Fibroblast of mammary gland (primary cell): ENCODE measurements at regions not wholly inside any gene's neighbourhood (a gene's known extent, or its start where the extent isn't known, plus 50 kb on each side); places are given as distances from the start of the nearest gene placed in this dataset.
"Not testable (repeated sequence)": the region's sequence is repeated elsewhere in the genome, so short reads cannot be mapped to it uniquely, and the experiment has no call there.

ENCODE experiments used
- DNase-seq: peaks from one replicate; pipeline ENCODE4 v3.0.0-alpha.2; 2010; ENCODE audit warnings: low read depth
- H3K4me3 ChIP-seq: 2 replicates; pipeline ENCODE4 v1.5.1; 2011; ENCODE audit warnings: low read depth, mild to moderate bottlenecking, low read length, moderate library complexity; ENCODE audit not compliant: control insufficient read depth
- CTCF ChIP-seq: conservative IDR thresholded peaks from 2 replicates; pipeline ENCODE4 v1.5.1; 2011; ENCODE audit warnings: low read depth, low read length, inconsistent platforms; ENCODE audit not compliant: control insufficient read depth, insufficient read depth

- no peak for TF ChIP-seq CTCF
- no peak overlapping the region for H3K4me3 ChIP-seq
- peak; percentile 81 for DNase-seq
These were observed 105.4 kb upstream of the ANKRD28 start for GRCh38 chr3:15903164-15903563.

- peak; percentile 9 for DNase-seq
- no peak overlapping the region for H3K4me3 ChIP-seq
- no peak for TF ChIP-seq CTCF
These were observed 106.3 kb upstream of the ANKRD28 start for GRCh38 chr3:15903759-15904720.

- no peak for TF ChIP-seq CTCF
These were observed 107.3 kb upstream of the ANKRD28 start for GRCh38 chr3:15905041-15905440.

GRCh38 chr3:15907403-15907802, 109.6 kb upstream of the ANKRD28 start:
- H3K4me3 ChIP-seq, DNase-seq: not testable (repeated sequence)

More at GRCh38 chr3:15905041-15905440, 107.3 kb upstream of the ANKRD28 start:
- no peak for DNase-seq
- H3K4me3 ChIP-seq, result no peak overlapping the region

- H3K4me3 ChIP-seq, result no peak overlapping the region
- DNase-seq, result no peak
- no peak for TF ChIP-seq CTCF
These were observed 121.2 kb upstream of the ANKRD28 start for GRCh38 chr3:15918988-15919387.

- no peak for DNase-seq
- no peak overlapping the region for H3K4me3 ChIP-seq
- no peak for TF ChIP-seq CTCF
These were observed 122.2 kb upstream of the ANKRD28 start for GRCh38 chr3:15919971-15920370.

GRCh38 chr3:15923640-15924405, 126.0 kb upstream of the ANKRD28 start:
- DNase-seq, result peak; percentile 45
- H3K4me3 ChIP-seq, result no peak overlapping the region
- no peak for TF ChIP-seq CTCF
